DND-41 (cell line): ENCODE measurements at regions not wholly inside any gene's neighbourhood (a gene's known extent, or its start where the extent isn't known, plus 50 kb on each side); places are given as distances from the start of the nearest gene placed in this dataset.

Experiments
- ATAC-seq: fragments of 200-7000 bp; cut with Tn5 transposase; 3 replicates; pipeline ENCODE4 v1.9.1; 2021; ENCODE audit warnings: low read depth; ENCODE audit not compliant: insufficient read depth
- DNase-seq: peaks from one replicate; pipeline ENCODE4 v3.0.0-alpha.2; 2020
- H2AFZ ChIP-seq: 2 replicates; pipeline ENCODE4 v1.6.0; 2012; ENCODE audit warnings: low read depth, low read length
- H3K27ac ChIP-seq: 2 replicates; pipeline ENCODE4 v1.5.1; 2012; ENCODE audit warnings: low read length, inconsistent platforms
- H3K27me3 ChIP-seq: fragments of 200-600 bp; sonication (generic); 2 replicates; pipeline ENCODE4 v1.6.0; 2012; ENCODE audit warnings: low read length, mild to moderate bottlenecking, inconsistent platforms; ENCODE audit not compliant: insufficient read depth, poor library complexity
- H3K36me3 ChIP-seq: 2 replicates; pipeline ENCODE4 v1.5.1; 2012; ENCODE audit warnings: low read length, inconsistent platforms; ENCODE audit not compliant: insufficient read depth
- H3K4me1 ChIP-seq: 2 replicates; pipeline ENCODE4 v1.5.1; 2012; ENCODE audit warnings: mild to moderate bottlenecking, low read length; ENCODE audit not compliant: insufficient read depth
- H3K4me2 ChIP-seq: 2 replicates; pipeline ENCODE4 v1.6.0; 2012; ENCODE audit warnings: mild to moderate bottlenecking, moderate library complexity, low read length, inconsistent platforms; ENCODE audit not compliant: insufficient read depth
- H3K4me3 ChIP-seq, 2 experiments: fragments of 200-600 bp in 1 of 2; shearing (Covaris generic) in 1 of 2; 2 replicates each; pipeline ENCODE4 v1.5.1; 2012 to 2016; ENCODE audit warnings: inconsistent platforms in 2 of 2, low read length in 2 of 2, mild to moderate bottlenecking in 2 of 2, low read depth in 1 of 2, moderate library complexity in 1 of 2
- H3K79me2 ChIP-seq: 2 replicates; pipeline ENCODE4 v1.6.0; 2012; ENCODE audit warnings: low read length, inconsistent platforms; ENCODE audit not compliant: insufficient read depth
- H3K9ac ChIP-seq: 2 replicates; pipeline ENCODE4 v1.6.0; 2012; ENCODE audit warnings: low read depth, mild to moderate bottlenecking, inconsistent platforms, low read length, moderate library complexity
- H3K9me3 ChIP-seq: 2 replicates; pipeline ENCODE4 v1.5.1; 2012; ENCODE audit warnings: low read length, moderate library complexity, mild to moderate bottlenecking, inconsistent platforms; ENCODE audit not compliant: insufficient read depth, severe bottlenecking
- H4K20me1 ChIP-seq: 2 replicates; pipeline ENCODE4 v1.6.0; 2012; ENCODE audit warnings: low read length; ENCODE audit not compliant: insufficient read depth
- CTCF ChIP-seq: IDR thresholded peaks from 2 replicates; pipeline ENCODE4 v1.5.1; 2012; ENCODE audit warnings: borderline replicate concordance, low read length, moderate library complexity, mild to moderate bottlenecking; ENCODE audit not compliant: poor library complexity, severe bottlenecking; ENCODE audit errors: extremely low read depth
- EZH2 ChIP-seq: IDR thresholded peaks from 3 replicates; pipeline ENCODE4 v1.6.1; 2012; ENCODE audit warnings: borderline replicate concordance, low read depth, mild to moderate bottlenecking, moderate library complexity, low read length, inconsistent platforms; ENCODE audit not compliant: severe bottlenecking

GRCh38 chr12:97385121-97385520, 77.5 kb upstream of the RMST start:
- H2AFZ ChIP-seq, result no peak overlapping the region
- H3K4me3 ChIP-seq, result no peak overlapping the region
- H3K4me2 ChIP-seq, result no peak overlapping the region
- H3K27ac ChIP-seq, result no peak overlapping the region
- ATAC-seq (no peak), DNase-seq (no peak)
- TF ChIP-seq CTCF (no peak), EZH2 (no peak)
- no peaks in the 10 kb centered on the region for H4K20me1 ChIP-seq
- H3K9me3 ChIP-seq, result peaks cover 2% of the 10 kb centered on the region
- no peaks in the 10 kb centered on the region for H3K27me3 ChIP-seq
- H3K9ac ChIP-seq, result no peak overlapping the region
- no peaks in the 10 kb centered on the region for H3K36me3 ChIP-seq
- H3K4me1 ChIP-seq, result no peaks in the 10 kb centered on the region
- no peaks in the 10 kb centered on the region for H3K79me2 ChIP-seq

- ATAC-seq, result no peak
- TF ChIP-seq CTCF, result no peak
- no peaks in the 10 kb centered on the region for H3K36me3 ChIP-seq
- H3K4me3 ChIP-seq, result no peak overlapping the region
- no peak for DNase-seq
- H4K20me1 ChIP-seq, result no peaks in the 10 kb centered on the region
- H3K9ac ChIP-seq, result no peak overlapping the region
- no peaks in the 10 kb centered on the region for H3K79me2 ChIP-seq
- H3K4me1 ChIP-seq, result no peaks in the 10 kb centered on the region
- no peaks in the 10 kb centered on the region for H3K27me3 ChIP-seq
- peaks cover 2% of the 10 kb centered on the region for H3K9me3 ChIP-seq
- no peak overlapping the region for H3K27ac ChIP-seq
- no peak overlapping the region for H2AFZ ChIP-seq
- no peak overlapping the region for H3K4me2 ChIP-seq
Observed at GRCh38 chr12:97386133-97386581, 76.4 kb upstream of the RMST start.

GRCh38 chr12:97387844-97388243, 74.8 kb upstream of the RMST start:
- Histone ChIP-seq H3K4me1 (no peaks in the 10 kb centered on the region), H3K36me3 (no peaks in the 10 kb centered on the region), H3K9me3 (no peaks in the 10 kb centered on the region), H3K4me2 (no peak overlapping the region), H3K27me3 (no peaks in the 10 kb centered on the region), H3K9ac (no peak overlapping the region), H3K27ac (no peak overlapping the region), H3K4me3 (no peak overlapping the region), H2AFZ (no peak overlapping the region), H3K79me2 (no peaks in the 10 kb centered on the region), H4K20me1 (no peaks in the 10 kb centered on the region)
- DNase-seq (no peak), ATAC-seq (no peak)
- no peak for TF ChIP-seq CTCF
- no peak for TF ChIP-seq EZH2

GRCh38 chr12:97394657-97395056, 67.9 kb upstream of the RMST start:
- H3K79me2 ChIP-seq, result no peaks in the 10 kb centered on the region
- ATAC-seq, result no peak
- H3K4me3 ChIP-seq, result no peak overlapping the region

More at GRCh38 chr12:97394657-97395056, 67.9 kb upstream of the RMST start:
- Histone ChIP-seq H3K9me3 (no peaks in the 10 kb centered on the region), H3K36me3 (no peaks in the 10 kb centered on the region), H3K4me2 (no peak overlapping the region), H3K9ac (no peak overlapping the region), H2AFZ (no peak overlapping the region), H3K27ac (no peak overlapping the region), H3K27me3 (no peaks in the 10 kb centered on the region), H4K20me1 (no peaks in the 10 kb centered on the region), H3K4me1 (no peaks in the 10 kb centered on the region)
- DNase-seq, result no peak
- no peak for TF ChIP-seq EZH2
- TF ChIP-seq CTCF, result no peak
